Activated gamma-delta T cell treated with Interleukin-2 at 50 U/mL for 16 hours (primary cell): ENCODE measurements at regions not wholly inside any gene's neighbourhood (a gene's known extent, or its start where the extent isn't known, plus 50 kb on each side); places are given as distances from the start of the nearest gene placed in this dataset.
"Not testable (repeated sequence)": the region's sequence is repeated elsewhere in the genome, so short reads cannot be mapped to it uniquely, and the experiment has no call there.

Experiments used
- DNase-seq: peaks from one replicate; pipeline ENCODE4 v3.0.0-alpha.2; 2020

DNA sequence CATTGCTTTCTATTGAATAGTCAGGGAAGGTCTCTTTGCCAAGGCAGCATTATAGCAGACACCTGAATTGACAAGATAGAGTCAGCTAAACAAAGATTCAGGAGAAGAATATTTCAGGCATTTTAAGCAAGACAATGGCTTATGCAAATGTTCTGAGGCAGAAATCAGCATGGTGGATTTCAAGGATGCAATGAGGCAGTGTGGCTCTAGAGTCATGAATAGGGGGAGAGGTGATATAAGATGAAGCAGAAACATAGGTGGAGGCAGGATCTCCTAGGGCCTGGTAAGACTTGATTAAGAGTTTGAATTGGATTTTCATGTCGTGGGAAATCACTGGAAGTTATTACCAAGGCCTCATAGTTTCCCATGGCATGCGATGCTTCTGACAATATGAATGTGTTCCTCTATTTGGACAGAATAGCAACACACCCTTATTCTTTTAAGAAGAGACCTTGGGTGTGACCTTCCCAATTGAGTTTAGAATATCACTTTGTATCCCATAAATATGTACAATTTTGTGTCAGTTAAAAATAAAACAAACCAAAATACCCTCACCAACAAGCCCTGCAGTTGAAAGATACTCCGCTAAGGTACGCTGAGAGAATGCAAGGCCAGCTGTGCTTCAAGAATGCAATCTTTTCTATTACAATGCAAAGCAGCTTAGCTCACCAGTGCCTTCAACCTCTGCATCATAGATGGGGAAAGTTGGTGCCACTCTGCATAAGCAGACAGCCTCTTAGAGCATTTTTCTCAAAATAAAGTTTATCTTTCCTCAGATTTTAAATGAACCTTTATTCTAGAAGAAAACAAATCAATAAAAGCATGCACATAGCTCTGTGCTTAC lies 139.6 kb upstream of the SALL1 start:
- no peak for DNase-seq

DNA sequence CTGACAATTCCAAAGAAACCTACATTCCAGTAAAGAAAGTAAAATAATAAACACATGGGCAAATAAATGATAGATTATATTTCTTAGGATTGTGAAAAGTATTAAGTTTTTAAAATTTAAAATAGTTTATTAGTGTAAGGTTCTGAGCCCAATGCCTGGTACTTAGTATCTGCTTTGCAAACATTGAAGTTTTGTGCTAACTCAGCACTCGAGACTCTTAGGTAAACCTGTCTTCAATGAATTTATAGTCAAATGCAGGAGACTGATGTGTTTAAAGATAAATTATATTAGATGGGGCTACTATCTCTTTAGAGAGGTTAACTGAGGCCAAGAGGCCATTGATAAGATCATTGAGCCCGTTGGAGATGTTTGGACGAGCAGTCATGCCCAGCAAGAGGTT lies 138.3 kb upstream of the SALL1 start:
- no peak for DNase-seq

DNA sequence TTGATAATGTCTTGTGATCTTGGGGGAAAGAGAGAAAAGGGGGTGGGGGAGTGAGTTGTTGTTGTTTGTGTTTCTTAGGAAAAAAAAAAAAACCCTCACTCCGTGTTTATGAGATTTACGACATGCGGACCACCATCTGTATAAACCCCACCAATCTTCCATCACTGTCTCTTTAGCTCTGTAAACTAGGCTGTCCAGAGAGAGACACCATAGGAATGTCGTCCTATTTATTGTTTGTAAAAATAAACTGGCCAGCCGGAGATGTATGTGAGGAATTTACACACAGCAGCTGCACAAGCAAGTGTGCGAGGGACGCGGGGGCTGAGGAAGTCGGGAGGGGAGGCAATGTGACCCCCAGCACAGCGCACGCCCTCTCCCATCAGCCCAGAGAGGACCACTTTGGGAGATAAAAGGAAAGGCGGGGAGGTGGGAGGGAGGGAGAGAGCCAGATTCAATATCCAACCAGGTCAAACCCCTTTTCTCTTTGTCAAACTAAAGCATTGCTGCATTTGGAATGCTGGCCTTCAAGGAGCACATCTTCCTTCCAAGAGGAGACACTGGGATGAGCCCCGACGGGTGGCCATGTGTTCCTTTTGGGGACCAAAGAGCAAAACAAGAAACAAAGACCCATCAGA lies 136.2 kb upstream of the SALL1 start:
- no peak for DNase-seq

DNA sequence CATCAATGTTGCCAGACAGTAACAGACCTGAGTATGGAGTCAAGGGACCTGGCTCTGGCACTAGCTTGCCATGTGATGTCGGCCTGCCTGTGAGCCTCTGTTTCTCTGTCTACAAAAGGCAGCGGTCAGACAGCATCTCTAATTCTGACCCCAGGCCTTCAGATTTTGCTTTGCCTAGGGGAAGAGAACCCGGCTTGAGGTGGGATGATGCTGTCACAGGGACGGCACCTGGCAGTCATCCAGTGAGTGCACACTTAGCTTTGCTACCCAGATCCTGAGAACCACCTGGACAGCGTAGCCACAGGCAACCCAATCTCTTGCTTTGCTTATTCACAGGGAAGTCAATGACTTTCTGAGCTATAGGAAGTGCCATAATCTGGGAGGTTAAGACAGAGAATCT lies 135.2 kb upstream of the SALL1 start:
- no peak for DNase-seq

DNA sequence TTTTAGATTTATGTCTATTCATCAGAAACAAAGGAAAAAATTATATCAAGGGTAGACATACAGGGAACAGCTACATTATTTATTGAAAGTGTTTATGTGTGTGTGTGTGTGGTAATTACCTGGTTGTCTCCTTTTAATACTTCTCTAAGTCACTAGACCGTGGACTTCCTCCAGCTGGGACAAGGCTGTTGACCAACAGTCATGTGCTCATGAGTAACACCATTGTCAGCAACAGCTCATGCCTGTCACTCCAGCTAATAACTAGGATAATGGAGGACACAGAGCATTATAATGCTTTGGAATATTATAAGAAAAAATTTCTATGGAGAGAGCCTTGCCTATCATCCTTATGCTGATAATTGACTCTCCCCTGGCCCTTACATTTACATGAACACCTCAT lies 125.3 kb upstream of the SALL1 start:
- DNase-seq, result no peak

DNA sequence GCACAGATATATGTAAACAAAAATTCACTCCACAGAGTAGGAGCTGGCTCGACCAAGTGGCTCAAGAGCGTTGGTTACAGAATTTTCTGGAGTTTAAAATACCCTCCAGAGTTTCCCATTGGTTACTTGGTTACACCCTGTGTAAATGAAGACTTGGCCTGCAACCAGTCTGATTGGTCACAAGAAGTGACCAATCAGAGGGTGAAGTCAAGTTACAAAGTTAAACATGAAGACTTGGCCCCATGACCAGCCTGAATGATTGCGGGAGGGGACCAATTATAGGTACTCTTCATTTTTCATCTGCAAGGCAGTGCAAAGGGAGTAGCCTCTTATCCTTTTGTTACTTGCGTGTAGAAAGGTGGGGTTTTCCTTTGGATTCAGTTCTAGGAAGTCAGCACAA lies 121.3 kb upstream of the SALL1 start:
- no peak for DNase-seq

DNA sequence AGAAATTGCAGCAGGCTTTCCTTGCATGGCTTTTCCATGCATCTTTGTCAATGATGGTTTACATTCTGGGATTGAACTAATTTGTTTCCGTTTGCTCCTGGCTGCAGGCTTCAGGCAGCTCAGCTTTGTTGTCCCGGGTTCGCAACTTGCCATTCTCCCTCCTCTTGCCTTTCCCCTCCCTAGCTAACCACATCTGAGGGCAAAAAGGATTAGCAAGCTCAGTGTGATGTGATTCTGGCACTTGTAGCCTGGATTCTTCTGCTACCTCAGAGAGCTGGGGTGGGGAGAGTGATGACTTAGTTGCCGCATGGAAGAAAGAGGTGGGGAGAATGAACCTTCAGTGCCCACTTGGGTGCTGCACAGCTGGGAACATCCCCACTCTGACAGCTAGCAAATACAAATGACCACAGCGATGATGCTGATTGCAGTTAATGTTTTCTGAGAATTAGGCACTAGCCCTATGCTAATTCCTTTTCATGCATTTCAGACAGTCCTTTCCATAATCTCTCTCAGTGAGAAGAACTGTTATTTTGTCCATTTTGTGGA lies 120.2 kb upstream of the SALL1 start:
- no peak for DNase-seq

DNA sequence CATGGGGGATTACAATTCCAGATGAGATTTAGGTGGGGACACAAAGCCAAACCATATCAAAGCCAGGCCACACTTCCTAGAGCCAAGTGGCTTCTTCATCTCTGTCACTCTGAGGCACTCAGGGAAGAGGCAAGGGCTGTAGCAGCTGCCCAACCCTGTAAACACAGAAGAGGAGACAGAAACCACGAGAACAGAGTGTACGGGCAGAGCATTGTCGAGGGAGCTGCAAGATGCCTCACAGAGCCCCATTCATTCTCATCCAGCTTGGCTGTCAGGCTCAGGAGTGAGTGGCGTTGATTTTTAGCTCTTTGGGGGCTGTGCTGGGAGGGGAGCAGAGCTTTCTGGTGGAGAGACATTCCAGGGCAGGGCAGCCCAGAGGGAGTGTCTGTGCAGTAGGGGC lies 117.2 kb upstream of the SALL1 start:
- no peak for DNase-seq

DNA sequence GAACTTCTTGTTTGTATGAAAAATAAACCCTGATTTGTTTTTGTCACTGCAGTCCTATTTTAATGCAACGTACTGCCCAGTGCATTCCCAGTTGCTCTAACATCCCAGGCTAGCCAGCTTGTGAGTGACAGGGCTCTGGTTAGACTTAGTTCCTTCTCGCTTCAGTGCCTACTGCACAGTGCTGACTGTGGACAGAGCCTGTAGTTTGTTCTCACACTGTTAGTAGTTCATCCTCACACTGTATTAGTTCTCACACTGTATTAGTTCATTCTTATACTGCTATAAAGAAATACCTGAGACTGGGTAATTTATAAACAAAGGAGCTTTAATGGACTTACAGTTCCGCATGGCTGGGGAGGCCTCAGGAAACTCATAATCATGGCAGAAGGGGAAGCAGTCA lies 116.6 kb upstream of the SALL1 start:
- no peak for DNase-seq

DNA sequence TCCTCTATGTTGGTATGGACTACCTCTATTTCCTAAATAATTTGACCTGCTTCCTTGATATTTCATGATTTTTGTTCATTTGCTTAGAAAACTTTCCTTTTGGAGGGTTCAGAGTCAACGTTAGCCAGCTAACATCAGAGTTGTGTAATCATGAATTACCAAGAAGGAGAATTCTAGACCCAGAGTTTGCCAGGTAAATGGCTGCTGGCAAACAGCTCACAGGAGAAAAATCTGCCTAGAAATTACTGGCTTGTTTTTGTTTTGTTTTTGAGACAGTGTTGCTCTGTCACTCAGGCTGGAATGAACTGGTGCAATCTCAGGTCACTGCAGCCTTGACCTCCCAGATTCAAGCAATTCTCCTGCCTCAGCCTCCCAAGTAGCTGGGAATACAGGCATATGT lies 111.4 kb upstream of the SALL1 start:
- DNase-seq, result no peak

DNA sequence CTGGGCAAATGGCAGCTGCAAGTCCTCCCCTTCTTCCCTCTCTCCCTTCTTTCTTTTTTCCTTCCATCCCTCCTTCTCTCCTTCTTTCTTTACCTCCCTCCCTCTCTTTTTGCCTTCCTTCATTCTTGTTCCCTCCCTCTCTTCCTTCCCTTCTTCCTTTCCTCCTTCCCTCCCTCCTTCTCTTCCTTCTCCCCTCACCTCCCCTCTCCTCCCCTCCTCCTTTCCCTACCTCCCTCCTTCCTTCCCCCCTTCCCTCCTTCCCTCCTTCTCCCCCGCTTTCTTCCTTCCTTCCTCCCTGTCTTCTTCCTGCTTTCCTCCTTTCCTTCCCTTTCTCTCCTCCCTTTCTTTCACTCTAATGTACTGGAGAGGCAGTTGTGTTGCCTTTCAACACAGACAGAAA lies 110.8 kb upstream of the SALL1 start:
- no peak for DNase-seq

DNA sequence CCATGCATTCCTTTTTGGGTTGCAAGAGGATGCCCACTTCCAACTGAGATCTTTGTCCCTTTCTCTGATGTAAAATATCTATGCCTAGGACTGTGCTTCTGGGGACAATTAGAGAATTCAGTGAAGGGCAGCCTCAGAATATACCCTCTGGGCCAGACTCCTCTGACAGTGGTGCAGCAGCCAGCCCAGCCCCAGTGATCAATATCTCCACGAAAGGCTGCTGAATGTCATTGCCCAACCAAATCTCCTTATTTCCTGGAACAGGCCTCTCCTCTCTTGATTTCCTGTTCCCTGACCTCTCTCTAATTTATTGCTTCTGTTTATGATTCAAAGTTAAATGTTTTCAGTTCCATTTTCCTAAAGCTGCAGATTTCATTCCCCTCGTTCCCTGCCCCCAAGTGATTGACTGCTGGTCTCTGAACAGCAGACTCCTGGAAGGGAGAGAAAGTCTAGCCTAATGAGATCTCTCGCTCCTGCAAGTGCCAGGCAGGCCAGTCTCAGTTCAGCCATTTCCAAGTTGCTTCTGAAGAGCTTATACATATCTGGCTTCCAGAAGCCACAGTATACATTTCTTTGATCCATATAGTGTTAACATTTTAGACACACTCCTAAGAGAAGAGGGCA lies 104.4 kb upstream of the SALL1 start:
- no peak for DNase-seq

DNA sequence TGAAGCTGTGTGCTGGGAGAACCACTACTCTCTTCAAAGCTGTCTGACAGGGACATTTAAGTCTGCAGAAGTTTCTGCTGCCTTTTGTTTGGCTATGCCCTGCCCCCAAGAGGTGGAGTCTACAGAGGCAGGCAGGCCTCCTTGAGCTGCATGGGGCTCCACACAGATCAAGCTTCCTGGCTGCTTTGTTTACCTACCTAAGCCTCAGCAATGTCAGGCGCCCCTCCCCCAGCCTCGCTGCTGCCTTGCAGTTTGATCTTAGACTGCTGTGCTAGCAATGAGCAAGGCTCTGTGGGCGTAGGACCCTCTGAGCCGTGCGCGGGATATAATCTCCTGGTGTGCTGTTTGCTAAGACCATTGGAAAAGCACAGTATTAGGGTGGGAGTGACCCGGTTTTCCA lies 103.3 kb upstream of the SALL1 start:
- DNase-seq, result not testable (repeated sequence)

DNA sequence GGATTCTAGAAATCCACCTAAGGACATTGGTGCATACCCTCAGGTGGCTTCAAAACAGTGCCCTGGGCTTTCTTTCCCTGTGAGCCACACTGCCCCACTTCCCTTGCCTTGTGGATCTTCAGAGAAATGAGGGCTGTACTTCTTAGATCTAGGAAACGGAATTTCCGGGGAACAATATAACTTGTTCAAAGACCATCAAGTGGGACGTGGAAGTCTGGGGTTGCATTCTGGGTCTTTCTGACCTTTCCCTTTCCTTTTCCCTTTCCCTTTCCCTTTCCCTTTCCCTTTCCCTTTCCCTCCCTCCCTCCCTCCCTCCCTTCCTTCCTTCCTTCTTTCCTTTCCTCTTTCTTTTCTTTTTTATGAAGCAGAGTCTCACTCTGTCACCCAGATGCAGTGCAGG lies 97.1 kb upstream of the SALL1 start:
- DNase-seq, result no peak

DNA sequence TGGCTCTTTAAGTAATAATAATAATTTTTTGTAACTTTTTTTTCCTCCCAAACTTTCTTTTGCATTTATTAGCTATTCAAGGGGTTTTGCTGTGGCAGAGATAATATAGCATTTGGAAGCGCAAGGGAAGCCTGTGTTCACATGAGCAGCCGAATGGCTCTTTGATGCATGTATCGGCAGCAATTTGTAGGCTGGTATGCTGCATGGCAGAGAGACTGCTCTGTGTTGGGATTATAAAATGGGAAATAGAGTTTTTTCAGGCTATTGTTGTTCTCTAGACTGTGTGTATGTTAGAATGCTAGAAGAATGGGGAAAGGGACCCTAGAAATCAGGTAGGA lies 94.6 kb upstream of the SALL1 start:
- DNase-seq, result no peak

DNA sequence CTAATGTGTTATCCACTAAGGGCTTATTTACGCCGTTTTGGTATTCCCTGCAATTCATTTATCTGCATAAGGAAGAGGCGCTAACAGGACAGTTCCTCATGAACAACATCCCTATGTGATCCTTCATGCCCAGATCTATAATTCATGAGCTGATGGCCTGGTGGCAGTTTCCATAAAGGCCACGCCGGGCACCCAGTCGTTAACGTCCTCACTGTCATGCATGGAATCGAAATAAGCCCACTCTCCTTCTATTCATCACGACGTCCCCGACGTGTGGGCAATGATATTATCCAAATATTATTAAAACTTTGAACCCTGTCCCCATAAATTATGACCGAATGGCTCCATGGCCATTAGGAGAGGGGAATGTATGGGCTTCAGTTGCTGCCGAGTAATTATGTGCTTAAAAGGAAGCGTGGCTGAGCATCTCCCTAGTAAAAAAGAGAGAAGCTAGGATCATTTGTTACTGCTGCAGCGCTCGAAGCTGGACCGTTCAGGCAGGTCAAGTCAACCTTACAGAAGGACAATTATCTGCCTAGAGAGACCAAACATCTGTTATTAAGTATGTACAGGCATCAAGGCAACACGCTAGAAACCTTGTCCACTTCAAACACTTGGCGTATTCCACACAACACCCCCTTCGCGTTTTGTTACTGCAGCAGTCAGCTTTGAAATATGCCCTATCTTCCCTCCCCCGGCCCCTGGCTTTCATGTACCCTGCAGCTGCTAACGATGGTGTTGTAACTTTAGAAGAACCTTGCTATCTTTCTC lies 94.0 kb upstream of the SALL1 start:
- DNase-seq, result no peak

DNA sequence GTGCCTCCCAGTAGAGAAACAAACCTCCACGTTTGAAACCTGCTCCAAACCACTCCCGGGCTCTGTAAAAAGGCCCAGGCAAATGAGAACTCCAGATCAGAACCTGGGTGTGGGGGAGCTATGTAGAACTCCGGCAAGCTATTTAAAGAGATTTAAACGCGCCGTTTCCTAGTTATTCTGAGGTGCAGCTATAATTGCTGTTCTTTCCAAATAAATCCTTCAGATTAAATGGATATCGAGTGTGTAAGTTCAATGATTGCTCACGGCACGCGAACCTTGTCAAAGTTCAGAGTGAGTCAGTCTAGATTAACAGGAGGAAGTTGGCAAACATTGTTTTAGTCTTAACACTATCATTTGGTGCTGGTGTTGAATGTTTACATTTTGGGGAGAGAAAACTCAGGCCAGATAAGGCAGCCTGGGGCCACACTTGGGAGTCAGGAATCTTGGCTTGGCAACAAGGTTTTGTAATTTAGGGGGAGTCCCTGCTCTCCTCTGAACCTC lies 92.9 kb upstream of the SALL1 start:
- DNase-seq, result no peak

DNA sequence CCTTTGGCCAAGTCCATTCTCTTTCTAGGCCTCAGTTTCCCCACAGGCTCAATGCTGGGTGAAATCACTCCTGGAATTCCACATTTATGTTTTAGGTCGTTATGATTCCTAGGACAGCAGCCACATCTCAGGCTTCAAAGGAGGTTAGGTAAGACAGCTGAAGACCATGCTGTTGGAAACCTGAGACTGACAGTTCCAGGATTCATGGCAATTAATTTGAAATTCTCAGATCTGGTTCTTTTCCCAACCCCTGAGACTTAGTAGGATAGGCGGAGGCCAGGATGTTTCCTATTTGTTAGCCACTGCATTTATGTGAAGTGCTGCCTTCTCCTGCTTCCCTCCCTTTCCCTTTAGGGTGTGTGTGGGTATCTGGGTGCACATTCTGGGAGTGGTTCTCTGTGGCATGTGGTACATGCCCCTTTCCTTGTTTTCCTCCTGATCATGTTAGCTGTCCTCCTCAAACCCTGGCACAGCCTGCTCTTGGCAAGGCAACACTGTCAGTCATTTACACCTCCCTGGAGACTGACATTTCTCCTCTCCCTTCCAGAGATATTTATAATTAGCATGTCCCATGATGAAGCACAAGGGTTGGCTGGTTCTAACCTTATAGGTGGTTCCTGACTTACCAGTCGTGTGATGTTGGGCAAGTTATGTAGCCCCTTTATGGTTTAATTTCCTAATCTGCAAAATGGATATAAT lies 91.4 kb upstream of the SALL1 start:
- no peak for DNase-seq

DNA sequence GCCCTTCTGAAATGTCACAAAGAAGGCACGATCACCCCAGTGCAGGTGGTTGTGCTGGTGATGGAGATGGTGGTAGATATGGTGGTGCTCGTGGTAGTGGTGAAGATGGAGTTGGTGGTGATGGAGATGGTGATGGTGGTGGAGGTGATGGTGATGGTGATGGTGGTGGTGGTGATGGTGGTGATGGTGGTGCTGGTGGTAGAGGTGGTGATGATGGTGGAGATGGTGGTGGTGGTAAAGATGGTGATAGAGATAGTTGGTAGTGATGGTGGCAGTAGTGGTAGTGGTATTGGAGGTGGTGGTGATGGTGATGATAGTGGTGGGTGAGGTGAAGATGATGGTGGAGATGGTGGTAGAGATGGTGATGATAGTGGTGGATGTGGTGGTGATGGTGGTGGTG lies 88.1 kb upstream of the SALL1 start:
- DNase-seq, result no peak

DNA sequence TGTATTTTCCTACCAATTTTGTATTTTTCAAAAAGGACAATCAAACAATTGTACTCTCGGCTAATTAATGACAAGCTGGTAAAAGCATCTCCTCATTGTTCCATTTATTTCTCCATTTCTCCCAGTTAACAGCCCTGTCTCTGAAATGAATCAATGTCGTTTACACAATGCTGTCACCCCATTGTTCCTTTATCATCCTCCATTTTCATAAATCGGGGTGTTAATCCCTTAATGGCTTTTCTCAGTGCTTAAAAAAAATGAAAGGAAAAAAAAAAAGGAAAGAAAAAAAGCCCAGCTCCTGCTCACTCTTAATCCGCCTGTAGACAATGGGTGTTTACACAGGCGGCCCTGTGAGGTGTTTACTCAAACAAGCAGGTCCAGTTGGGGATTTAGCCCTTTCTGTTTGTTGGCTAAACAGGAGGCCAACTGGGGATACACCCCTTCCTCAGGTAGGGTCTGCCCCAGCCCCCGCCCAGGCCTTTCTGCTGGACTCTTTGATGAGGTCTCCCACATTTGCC lies 86.8 kb upstream of the SALL1 start:
- no peak for DNase-seq

DNA sequence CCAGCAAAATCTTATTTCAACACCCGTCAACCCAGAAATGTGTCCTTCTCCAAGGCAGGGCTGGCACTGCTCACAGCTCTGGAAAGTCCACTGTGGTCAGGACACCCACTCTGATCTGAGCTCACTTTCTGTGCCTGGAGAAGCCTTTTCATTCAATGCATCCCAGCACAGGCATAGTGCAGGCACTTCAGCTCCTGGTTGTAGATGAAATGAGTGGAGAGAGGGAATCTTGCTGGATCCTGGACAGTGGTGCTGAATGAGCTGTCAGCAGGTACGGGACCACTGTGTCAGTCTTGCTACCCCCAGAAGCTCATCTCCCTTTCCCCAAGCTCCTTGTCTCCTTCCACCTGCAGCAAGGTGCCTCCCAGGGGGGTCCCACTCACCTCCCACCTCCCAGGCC lies 86.1 kb upstream of the SALL1 start:
- DNase-seq, result no peak

DNA sequence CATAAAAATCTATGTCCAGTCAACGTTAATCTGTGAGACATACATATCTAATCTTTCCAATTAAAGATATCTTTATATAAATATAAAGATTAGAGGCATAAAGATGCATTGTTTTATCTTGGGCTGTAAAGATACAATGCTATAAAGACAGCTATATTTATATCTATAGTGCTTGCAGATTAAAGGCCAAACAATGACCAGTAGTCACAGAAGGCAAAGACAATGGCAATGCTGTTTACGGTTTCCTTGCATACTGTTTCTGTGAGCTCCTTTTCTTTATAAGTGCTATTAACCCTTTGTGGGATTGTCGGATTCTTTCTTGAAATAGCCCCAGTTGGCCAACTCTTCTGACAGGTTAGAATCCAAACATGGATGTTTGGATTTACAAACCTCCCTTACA lies 85.5 kb upstream of the SALL1 start:
- no peak for DNase-seq
